Neural cell (in vitro differentiated cells): ENCODE measurements at regions not wholly inside any gene's neighbourhood (a gene's known extent, or its start where the extent isn't known, plus 50 kb on each side); places are given as distances from the start of the nearest gene placed in this dataset.

Experiments used
- H2AFZ ChIP-seq: fragments of 200-600, 300-800 bp; sonication (generic), shearing (Covaris generic); 2 replicates; pipeline ENCODE4 v1.6.0; 2014; ENCODE audit warnings: low read depth, mild to moderate bottlenecking, antibody characterized with exemption, low read length, moderate library complexity
- H3F3A ChIP-seq: fragments of 200-600 bp; shearing (Covaris generic); 2 replicates; pipeline ENCODE4 v1.6.1; 2016; ENCODE audit warnings: mild to moderate bottlenecking, moderate library complexity, mixed read lengths, antibody characterized with exemption, low read length; ENCODE audit not compliant: insufficient read depth, poor library complexity, severe bottlenecking
- H3K27ac ChIP-seq: fragments of 200-600, 300-800 bp; sonication (generic), shearing (Covaris generic); 2 replicates; pipeline ENCODE4 v1.5.1; 2014; ENCODE audit warnings: mild to moderate bottlenecking, low read length, moderate library complexity
- H3K27me3 ChIP-seq: fragments of 300-800, 200-600 bp; sonication (generic), shearing (Covaris generic); 2 replicates; pipeline ENCODE4 v1.6.0; 2014; ENCODE audit warnings: mild to moderate bottlenecking, low read depth, low read length, moderate library complexity; ENCODE audit not compliant: insufficient read depth
- H3K36me3 ChIP-seq: fragments of 300-800, 200-600 bp; sonication (generic), shearing (Covaris generic); 2 replicates; pipeline ENCODE4 v1.5.1; 2014; ENCODE audit warnings: mild to moderate bottlenecking, antibody characterized with exemption, low read length, moderate library complexity; ENCODE audit not compliant: insufficient read depth
- H3K4me2 ChIP-seq: fragments of 300-800, 200-600 bp; sonication (generic), shearing (Covaris generic); 2 replicates; pipeline ENCODE4 v1.6.0; 2014; ENCODE audit warnings: mild to moderate bottlenecking, low read length
- H3K4me3 ChIP-seq: fragments of 300-800, 200-600 bp; sonication (generic), shearing (Covaris generic); 2 replicates; pipeline ENCODE4 v1.5.1; 2014; ENCODE audit warnings: mild to moderate bottlenecking, low read length, moderate library complexity
- H3K79me2 ChIP-seq: fragments of 200-600 bp; shearing (Covaris generic); replicated peaks from 2 replicates; pipeline ENCODE4 v1.6.0; 2014; ENCODE audit warnings: mild to moderate bottlenecking, low read length, moderate library complexity; ENCODE audit not compliant: insufficient read depth
- H3K9ac ChIP-seq: fragments of 300-800, 200-600 bp; sonication (generic), shearing (Covaris generic); 2 replicates; pipeline ENCODE4 v1.6.1; 2016; ENCODE audit warnings: mild to moderate bottlenecking, low read length, mixed read lengths
- H3K9me2 ChIP-seq: fragments of 200-600 bp; shearing (Covaris generic); 2 replicates; pipeline ENCODE4 v1.6.1; 2016; ENCODE audit warnings: mild to moderate bottlenecking, low read length, mixed read lengths; ENCODE audit not compliant: insufficient read depth
- H3K9me3 ChIP-seq: fragments of 200-600, 300-800 bp; sonication (generic), shearing (Covaris generic); 2 replicates; pipeline ENCODE4 v1.6.1; 2016; ENCODE audit warnings: mild to moderate bottlenecking, mixed run types, low read length, moderate library complexity, mixed read lengths
- H4K20me1 ChIP-seq: fragments of 200-600 bp; shearing (Covaris generic); 2 replicates; pipeline ENCODE4 v1.6.1; 2016; ENCODE audit warnings: mild to moderate bottlenecking, mixed run types; ENCODE audit not compliant: insufficient read depth
- CTCF ChIP-seq: fragments of 450-650 bp; IDR thresholded peaks from 2 replicates; pipeline ENCODE4 v1.5.1; 2014; ENCODE audit warnings: antibody characterized with exemption, mild to moderate bottlenecking, moderate library complexity; ENCODE audit not compliant: poor library complexity, severe bottlenecking
- EP300 ChIP-seq: fragments of 450-650 bp; conservative IDR thresholded peaks from 2 replicates; pipeline ENCODE4 v1.6.1; 2014; ENCODE audit warnings: antibody characterized with exemption, mild to moderate bottlenecking, moderate library complexity; ENCODE audit not compliant: poor library complexity, severe bottlenecking
- EZH2 ChIP-seq: fragments of 200-600, 300-800 bp; shearing (Covaris generic), sonication (generic); IDR thresholded peaks from 2 replicates; pipeline ENCODE4 v1.6.1; 2014; ENCODE audit warnings: antibody characterized with exemption, low read length, borderline replicate concordance, mild to moderate bottlenecking; ENCODE audit not compliant: insufficient read depth, poor library complexity, severe bottlenecking
- MXI1 ChIP-seq: fragments of 450-650 bp; conservative IDR thresholded peaks from 2 replicates; pipeline ENCODE4 v1.6.1; 2014; ENCODE audit warnings: antibody characterized with exemption, mild to moderate bottlenecking; ENCODE audit not compliant: poor library complexity, severe bottlenecking
- POLR2AphosphoS5 ChIP-seq: IDR thresholded peaks from 2 replicates; pipeline ENCODE4 v1.6.1; 2012
- RAD21 ChIP-seq: fragments of 450-650 bp; conservative IDR thresholded peaks from 2 replicates; pipeline ENCODE4 v1.6.1; 2014; ENCODE audit warnings: antibody characterized with exemption, mild to moderate bottlenecking, moderate library complexity
- REST ChIP-seq: IDR thresholded peaks from 2 replicates; pipeline ENCODE4 v1.6.1; 2012; ENCODE audit warnings: borderline replicate concordance
- SMC3 ChIP-seq: fragments of 450-650 bp; conservative IDR thresholded peaks from 2 replicates; pipeline ENCODE4 v1.6.1; 2014; ENCODE audit warnings: antibody characterized with exemption, mild to moderate bottlenecking, moderate library complexity; ENCODE audit not compliant: poor library complexity
- TAF1 ChIP-seq: IDR thresholded peaks from 2 replicates; pipeline ENCODE4 v1.6.1; 2012; ENCODE audit warnings: low read depth

GRCh38 chr14:94907626-94908261 lies 137.8 kb upstream of the GSC start:
- Histone ChIP-seq H3K9me2 (no peaks in the 10 kb centered on the region), H3K9ac (no peak overlapping the region), H4K20me1 (no peaks in the 10 kb centered on the region), H3K27me3 (no peaks in the 10 kb centered on the region), H3K9me3 (no peaks in the 10 kb centered on the region), H3K4me3 (no peak overlapping the region), H3K27ac (no peak overlapping the region), H3K36me3 (no peaks in the 10 kb centered on the region), H2AFZ (no peak overlapping the region), H3K79me2 (no peaks in the 10 kb centered on the region), H3K4me2 (no peak overlapping the region), H3F3A (no peaks in the 10 kb centered on the region)
- TF ChIP-seq CTCF (no peak), TAF1 (no peak)

GRCh38 chr14:94906991-94907587 lies 137.2 kb upstream of the GSC start:
- no peaks in the 10 kb centered on the region for H3K9me2 ChIP-seq
- H3K27me3 ChIP-seq = no peaks in the 10 kb centered on the region
- H3K9me3 ChIP-seq = no peaks in the 10 kb centered on the region
- H4K20me1 ChIP-seq = no peaks in the 10 kb centered on the region
- no peaks in the 10 kb centered on the region for H3K79me2 ChIP-seq
- H3K4me3 ChIP-seq = no peak overlapping the region
- H3F3A ChIP-seq = no peaks in the 10 kb centered on the region
- no peak for TF ChIP-seq SMC3
- no peak for TF ChIP-seq RAD21
- H3K4me2 ChIP-seq = no peak overlapping the region
- H3K27ac ChIP-seq = no peak overlapping the region
- no peaks in the 10 kb centered on the region for H3K36me3 ChIP-seq
- no peak overlapping the region for H3K9ac ChIP-seq
- no peak overlapping the region for H2AFZ ChIP-seq

- Histone ChIP-seq H3K9ac (no peak overlapping the region), H4K20me1 (no peaks in the 10 kb centered on the region), H2AFZ (no peak overlapping the region), H3F3A (no peaks in the 10 kb centered on the region), H3K27ac (no peak overlapping the region), H3K9me3 (no peaks in the 10 kb centered on the region), H3K9me2 (no peaks in the 10 kb centered on the region), H3K4me2 (no peak overlapping the region), H3K36me3 (no peaks in the 10 kb centered on the region), H3K4me3 (no peak overlapping the region), H3K27me3 (no peaks in the 10 kb centered on the region), H3K79me2 (no peaks in the 10 kb centered on the region)
- no peak for TF ChIP-seq REST
- no peak for TF ChIP-seq EP300
- TF ChIP-seq SMC3 = no peak
- no peak for TF ChIP-seq TAF1
- TF ChIP-seq EZH2 = no peak
- TF ChIP-seq RAD21 = no peak
- TF ChIP-seq MXI1 = no peak
- TF ChIP-seq CTCF = no peak
- TF ChIP-seq POLR2AphosphoS5 = no peak
Measured at GRCh38 chr14:94906577-94906976, 136.7 kb upstream of the GSC start.
